GM19023 (cell line): ENCODE measurements at regions not wholly inside any gene's neighbourhood (a gene's known extent, or its start where the extent isn't known, plus 50 kb on each side); places are given as distances from the start of the nearest gene placed in this dataset.
"Not testable (repeated sequence)": the region's sequence is repeated elsewhere in the genome, so short reads cannot be mapped to it uniquely, and the experiment has no call there.

Experiments
- ATAC-seq: cut with Tn5 transposase; IDR thresholded peaks from one replicate; pipeline ENCODE4 v1.9.1; 2021; ENCODE audit warnings: mild to moderate bottlenecking, moderate library complexity; ENCODE audit not compliant: unreplicated experiment

GRCh38 chr3:76311941-76312340 lies 526.6 kb upstream of the ZNF717 start:
- ATAC-seq: no peak

- ATAC-seq: not testable (repeated sequence)
Measured at GRCh38 chr3:76315906-76316305, 530.6 kb upstream of the ZNF717 start.

DNA sequence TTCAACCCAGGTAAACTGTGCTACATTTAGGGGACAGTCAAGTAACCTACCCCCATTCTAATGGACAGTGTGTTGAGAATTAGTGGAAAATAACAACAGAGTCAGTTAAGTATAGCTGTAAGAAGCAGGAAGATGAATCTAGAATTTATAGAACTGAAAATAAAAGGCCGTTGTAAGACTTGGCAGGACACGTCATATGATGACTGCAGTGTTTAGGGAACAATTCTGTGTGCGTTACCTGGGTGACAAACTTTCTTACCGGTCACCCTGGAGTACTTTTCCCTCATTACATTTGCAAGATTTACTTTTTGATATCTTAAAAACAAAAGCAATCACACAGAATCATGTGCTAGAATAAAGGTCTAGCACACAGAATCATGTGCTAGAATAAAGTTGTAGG lies 536.3 kb upstream of the ZNF717 start:
- no peak for ATAC-seq

- no peak for ATAC-seq
Measured at GRCh38 chr3:76324101-76324500, 538.8 kb upstream of the ZNF717 start.

- no peak for ATAC-seq
Measured at GRCh38 chr3:76345878-76346277, 560.5 kb upstream of the ZNF717 start.

- ATAC-seq: no peak
Measured at GRCh38 chr3:76346690-76347089, 561.3 kb upstream of the ZNF717 start.

DNA sequence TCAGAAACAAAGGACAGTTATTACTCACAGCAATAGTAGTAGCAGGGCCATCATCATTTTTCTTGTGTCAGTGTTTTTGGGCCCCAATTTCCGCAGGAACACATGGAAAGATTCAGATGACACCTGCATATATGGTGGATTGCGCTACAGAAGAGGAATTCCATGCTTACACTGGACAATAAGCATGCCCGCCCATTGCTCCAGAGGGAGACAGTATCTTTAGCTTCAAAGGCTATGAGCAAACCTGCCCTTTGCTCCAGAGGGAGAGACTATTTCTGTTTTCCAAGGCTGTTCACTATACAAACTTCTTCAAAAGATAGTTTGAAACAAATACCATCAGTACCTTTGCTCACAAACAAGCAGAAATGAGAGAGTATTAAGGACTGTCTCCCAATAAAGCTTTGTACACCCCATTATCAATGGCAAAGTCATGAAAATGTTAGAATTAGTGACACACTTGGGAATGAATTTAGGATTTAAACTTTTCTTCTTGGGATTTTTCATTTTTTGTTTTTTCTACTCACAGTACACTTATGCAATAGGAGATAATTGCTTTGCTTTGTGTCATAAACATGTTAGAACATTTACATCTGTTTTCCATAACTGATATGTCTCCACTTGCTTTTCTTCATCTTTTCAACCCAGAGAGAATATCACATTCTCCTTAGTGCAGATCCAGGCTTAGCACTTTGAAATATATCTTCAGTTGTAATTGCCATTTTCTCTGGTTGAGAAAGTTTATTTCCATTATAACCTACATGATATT lies 564.5 kb upstream of the ZNF717 start:
- ATAC-seq: no peak

DNA sequence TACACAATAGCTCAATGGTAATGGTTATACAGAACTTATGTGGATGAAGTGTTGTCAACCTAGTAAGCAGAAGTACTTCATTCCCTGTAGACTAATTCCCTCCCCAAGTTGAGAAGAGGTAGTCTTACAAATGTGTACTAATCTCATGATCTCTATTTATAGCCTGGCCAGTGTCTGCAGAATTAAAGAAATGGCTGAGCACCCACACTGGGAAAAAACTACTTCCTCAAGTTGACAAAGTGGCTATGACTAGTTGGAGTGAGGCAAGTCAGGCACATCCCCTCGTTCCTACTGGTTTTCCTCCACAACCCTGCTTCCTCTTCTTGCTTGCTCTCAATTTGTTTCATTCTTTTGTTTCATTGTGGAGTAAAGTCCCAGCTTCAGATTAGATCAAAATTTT lies 566.7 kb upstream of the ZNF717 start:
- ATAC-seq: no peak

DNA sequence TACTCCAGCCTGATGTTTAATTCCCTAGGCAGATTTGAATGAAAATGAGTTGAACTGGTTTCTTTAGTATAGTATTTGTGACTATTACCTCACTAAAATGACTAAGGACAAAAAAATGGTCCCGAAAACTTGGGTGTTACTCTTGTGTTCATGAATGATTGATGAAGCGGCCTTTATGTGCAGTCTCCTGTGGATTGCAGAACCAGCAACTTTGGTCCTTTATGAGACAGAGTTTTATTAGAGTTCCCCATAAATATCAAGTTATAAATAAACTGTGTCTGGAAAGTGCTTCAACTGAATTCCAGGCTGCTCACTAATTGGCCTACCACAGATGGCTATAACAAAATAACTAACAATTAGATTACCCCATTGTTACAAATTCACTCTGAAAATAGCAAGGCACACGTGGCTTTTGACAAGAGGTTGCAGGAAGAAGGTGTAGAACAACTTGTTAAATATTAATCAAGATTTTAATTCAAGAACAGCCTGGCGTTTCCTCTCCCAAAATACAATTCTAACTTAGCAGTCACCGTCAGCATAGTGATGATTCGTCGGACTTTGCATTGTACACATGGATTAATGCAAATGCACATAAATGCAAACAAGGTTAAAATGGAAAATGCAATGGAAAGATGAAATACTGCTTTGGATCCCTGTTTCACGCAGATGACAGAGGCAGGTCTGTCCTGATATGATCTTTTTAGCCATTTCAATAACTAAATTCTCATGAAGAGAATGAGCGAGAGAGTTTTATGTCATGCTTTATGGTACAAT lies 567.3 kb upstream of the ZNF717 start:
- ATAC-seq: no peak

- no peak for ATAC-seq
Measured at GRCh38 chr3:76353683-76354082, 568.3 kb upstream of the ZNF717 start.

GRCh38 chr3:76361010-76361409 lies 575.7 kb upstream of the ZNF717 start:
- no peak for ATAC-seq

DNA sequence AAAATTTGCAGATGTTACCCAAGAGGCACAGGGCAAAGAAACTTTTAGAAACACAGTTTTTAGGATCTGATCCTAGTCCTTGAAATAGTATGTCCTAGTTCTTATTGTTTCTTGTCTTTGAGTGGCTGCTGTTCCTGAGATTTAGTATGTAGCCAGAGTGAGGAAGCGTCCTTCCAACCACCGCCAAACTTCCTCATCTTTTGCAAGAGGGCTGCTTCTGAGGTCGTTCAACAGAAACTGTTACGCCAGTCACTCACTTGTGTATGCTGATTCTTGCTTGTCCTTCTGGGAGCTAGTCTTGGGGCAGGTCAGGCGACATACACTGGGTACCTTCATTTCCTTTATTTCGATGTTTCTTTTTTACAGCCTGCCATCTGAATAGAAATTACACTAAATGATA lies 577.3 kb upstream of the ZNF717 start:
- no peak for ATAC-seq

DNA sequence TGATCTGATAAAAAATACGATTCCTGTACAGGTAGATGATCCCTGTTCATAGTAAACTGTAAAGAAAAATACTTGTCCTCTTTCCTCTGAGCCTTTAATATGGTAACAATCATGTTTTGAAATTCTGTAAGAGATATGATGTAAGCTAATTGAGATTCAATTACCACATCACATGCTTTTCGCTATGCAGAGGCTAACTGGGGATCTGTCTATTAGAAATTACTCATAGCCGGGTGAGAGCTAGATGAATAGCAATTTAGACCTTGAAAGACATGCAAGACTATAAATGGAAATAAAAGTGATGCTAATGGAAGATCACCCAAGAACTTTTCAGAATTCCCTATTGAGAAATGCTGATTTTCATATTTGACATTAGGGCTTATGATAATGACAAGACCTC lies 579.9 kb upstream of the ZNF717 start:
- ATAC-seq: no peak

DNA sequence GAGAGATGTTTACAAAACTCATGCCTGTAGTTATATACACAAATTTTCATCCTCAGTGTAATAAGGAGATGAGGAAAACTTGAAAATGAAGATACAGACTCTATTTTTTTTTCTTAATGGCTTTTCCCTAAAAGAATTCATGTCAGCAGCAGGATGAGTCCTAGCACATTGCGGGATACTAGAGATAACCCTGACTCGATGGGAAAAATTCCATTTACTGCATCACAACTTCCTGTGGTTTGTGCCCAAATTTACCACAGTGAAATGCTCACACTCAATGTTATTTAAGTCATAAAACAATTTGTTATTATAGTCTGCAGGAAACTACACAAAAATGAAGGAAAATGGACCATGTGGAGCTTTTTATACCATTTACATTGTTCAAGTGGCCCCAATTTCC lies 581.9 kb upstream of the ZNF717 start:
- ATAC-seq: no peak

DNA sequence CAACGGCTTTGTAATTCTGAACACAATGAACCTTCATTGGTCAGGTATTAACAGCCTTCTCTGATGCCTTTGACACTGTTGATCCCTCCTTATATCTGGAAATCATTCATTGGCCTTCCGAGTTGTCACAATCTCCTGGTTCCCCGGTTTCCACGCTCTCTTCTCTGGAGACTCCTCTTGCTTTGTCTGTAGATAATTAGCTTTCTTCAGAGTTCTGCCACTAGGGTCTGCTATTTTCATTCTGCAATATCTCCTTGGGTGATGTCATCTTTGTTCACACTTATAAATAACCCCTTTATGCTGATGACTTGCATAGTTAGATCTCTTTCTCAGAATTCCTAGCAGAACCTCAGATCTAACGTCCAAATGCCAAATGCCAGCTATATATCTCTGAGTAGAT lies 583.8 kb upstream of the ZNF717 start:
- no peak for ATAC-seq

DNA sequence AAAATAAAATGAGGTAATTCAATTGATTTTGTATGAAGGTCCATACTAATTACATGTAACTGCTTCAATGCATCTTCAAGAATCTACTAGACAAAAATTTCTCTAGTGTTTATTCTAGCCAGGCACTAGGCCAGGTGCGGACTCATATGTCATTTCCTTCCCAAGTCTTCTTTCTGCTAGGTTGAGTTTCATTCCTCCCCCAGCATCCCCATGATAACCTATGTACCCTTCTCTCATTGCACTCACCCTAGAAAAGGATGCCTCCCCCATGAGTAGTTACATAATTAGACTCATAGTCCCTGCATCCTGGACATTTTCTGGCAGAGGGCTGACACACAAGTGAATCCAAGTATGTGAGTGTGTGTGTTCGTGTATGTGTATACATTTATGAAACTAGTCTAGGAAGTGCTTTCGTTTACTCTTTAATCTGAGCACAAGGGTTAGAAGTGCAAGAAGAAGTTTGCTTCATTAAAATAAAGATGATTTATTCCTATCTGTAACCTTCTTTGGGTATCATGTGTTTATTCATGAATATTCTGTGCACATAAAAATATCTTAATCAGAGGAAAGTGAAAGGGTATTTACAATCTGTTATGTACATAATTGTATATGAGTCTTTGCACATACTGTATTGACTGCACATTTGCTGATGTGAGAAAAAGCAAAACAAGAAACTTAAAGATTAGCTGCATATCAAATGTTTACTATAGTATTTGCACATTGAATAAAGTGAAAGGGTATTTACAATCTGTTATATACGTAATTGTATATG lies 585.6 kb upstream of the ZNF717 start:
- no peak for ATAC-seq

DNA sequence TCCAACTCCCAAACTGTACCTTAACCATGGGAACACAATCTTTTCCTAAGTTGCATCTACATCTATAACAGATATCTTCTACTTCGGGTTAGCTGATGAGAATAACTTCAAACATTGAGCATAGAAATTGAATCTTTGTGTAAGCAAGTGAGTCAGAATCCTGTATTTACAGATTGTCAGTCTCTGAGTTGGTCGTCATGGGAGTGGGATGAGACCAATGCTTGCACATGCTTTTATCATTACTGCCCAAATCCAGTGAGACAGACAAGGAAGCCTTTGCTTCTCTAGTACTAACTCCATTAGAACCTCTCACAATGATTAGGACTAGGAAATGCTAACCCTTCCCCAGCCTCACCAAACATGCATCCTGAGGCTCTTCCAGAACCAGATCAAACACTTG lies 587.1 kb upstream of the ZNF717 start:
- ATAC-seq: no peak

DNA sequence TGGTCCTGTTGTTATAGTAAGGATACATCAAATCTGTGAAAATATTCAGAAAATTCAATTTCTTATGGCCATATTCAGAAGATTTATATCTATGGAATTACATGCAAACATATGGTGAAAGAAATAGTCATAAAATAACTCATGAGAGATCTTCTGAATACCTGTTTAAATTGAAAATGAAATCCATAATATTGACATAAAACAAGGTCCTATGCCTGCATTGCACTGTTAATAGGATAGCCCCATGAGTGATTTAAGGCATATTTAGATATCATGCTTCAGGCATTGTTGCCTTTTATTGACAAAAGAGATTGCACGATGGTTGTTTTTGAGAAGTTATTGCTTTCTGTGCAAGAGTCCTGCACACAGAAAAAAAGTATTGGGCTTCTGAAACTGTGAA lies 591.7 kb upstream of the ZNF717 start:
- no peak for ATAC-seq

DNA sequence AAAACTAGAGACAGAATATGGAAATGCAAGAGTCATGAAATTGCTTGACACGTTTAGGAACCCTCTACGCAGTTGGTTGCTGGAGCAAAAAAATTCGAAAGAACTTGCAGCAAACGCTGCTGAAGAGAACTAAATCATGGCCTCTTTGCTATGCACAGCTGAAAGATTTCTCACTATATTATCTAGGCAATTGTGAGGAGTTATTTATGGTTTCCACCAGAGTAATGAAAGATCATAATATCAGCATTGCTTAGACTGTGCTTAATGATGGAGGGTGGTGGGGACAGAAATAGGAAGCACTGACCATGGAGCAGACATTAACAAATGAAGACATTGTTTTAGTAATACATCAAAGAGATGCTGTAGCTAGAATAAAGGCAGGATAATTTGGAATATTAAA lies 593.4 kb upstream of the ZNF717 start:
- no peak for ATAC-seq

- no peak for ATAC-seq
Measured at GRCh38 chr3:76383781-76384180, 598.4 kb upstream of the ZNF717 start.

DNA sequence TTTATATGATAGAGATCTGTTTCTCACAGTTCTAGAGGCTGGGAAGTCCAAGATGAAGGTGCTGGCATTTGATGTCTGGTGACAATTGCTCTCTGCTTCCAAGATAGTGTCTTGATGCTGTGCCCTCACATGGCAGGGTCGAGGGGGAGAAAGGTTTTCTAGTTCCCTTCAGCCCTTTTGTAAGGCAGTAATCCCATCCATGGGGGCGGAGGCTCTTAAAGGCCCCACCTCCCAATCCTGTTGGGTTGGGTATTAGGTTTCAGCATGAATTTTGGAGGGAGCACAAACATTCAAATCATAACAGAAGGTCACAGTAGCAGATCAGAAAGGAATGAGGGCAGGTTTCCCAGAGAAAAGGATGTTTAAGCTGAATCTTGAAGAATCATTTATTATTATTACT lies 601.7 kb upstream of the ZNF717 start:
- no peak for ATAC-seq

DNA sequence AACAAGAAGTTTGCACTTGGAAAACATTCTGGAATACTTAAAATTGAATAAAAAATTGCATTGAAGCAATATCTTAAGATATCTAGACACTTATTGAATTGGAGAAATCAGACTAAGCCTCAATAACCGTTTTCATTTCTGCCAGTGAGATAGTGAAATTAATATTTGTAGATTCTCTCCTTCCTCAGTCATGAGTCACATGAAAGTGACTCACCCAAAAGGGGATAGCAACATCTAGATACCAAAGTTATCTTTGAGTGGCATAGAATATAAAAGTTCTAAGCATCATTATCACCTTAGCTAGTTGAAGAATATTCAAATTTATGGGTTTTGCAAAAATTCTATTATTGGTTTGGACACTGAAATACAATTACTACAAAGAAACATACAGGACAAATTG lies 614.8 kb upstream of the ZNF717 start:
- ATAC-seq: no peak
